HepG2 (cell line): ENCODE measurements at regions not wholly inside any gene's neighbourhood (a gene's known extent, or its start where the extent isn't known, plus 50 kb on each side); places are given as distances from the start of the nearest gene placed in this dataset.

Source experiments
- CTCF ChIP-seq: sonication (generic); formaldehyde crosslinking; IDR thresholded peaks from 2 replicates; pipeline ENCODE4 v1.5.0; 2020; ENCODE audit warnings: mild to moderate bottlenecking, missing genetic modification reagents, moderate library complexity
- JUNB ChIP-seq: sonication (generic); formaldehyde crosslinking; IDR thresholded peaks from 2 replicates; pipeline ENCODE4 v1.8.0; 2022; ENCODE audit warnings: missing genetic modification reagents, mild to moderate bottlenecking, borderline replicate concordance
- NFIC ChIP-seq: IDR thresholded peaks from 2 replicates; pipeline ENCODE4 v1.6.1; 2012; ENCODE audit warnings: mild to moderate bottlenecking, low read length, inconsistent platforms
- NR2F2 ChIP-seq: IDR thresholded peaks from 2 replicates; pipeline ENCODE4 v1.6.1; 2012; ENCODE audit warnings: low read depth, inconsistent platforms, borderline replicate concordance
- ZNF350 ChIP-seq: sonication (generic); formaldehyde crosslinking; IDR thresholded peaks from 2 replicates; pipeline ENCODE4 v1.4.0; 2020; ENCODE audit warnings: mild to moderate bottlenecking, low read depth, missing genetic modification reagents, borderline replicate concordance
- TF ChIP-seq, protein P1 (sequence below), 2 experiments: sonication (generic) in 1 of 2; formaldehyde crosslinking in 1 of 2; IDR thresholded peaks; 2 replicates each; pipeline versions ENCODE4 v1.5.1 to v1.6.1; 2011 to 2020; ENCODE audit warnings: borderline replicate concordance in 1 of 2, low read depth in 1 of 2, low read length in 1 of 2, mild to moderate bottlenecking in 1 of 2, missing genetic modification reagents in 1 of 2, moderate library complexity in 1 of 2
- TF ChIP-seq, protein P2 (sequence below), 2 experiments: IDR thresholded peaks; 2 replicates each; pipeline ENCODE4 v1.6.1; 2011 to 2012; ENCODE audit warnings: low read length in 2 of 2, borderline replicate concordance in 1 of 2, low read depth in 1 of 2, mild to moderate bottlenecking in 1 of 2, moderate library complexity in 1 of 2

DNA sequence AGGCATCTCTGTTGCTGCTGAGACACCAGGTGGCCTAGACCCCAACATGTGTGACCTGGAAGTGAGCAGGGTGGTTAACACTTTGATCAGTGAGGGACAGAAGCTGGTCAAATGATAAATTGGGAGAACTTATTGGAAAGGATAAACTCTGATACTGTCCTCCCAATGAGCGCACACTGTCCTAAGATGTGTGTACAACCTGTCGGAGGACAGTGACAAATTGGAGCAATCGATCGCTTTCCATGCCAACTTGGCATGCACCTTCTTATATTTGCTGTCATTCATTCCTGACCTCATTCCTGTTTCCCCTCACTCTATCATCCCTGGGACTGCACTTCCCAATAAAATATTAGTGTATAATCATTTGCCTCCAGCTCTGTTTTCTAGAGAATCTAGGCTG, 198.7 kb upstream of the PROK2 start:
- TF ChIP-seq NR2F2 (no peak), JUNB (CRISPR knock-in tag) (no peak), ZNF350 (CRISPR knock-in tag) (no peak), NFIC (no peak), CTCF (CRISPR knock-in tag) (no peak)
- TF ChIP-seq, protein P1, sequence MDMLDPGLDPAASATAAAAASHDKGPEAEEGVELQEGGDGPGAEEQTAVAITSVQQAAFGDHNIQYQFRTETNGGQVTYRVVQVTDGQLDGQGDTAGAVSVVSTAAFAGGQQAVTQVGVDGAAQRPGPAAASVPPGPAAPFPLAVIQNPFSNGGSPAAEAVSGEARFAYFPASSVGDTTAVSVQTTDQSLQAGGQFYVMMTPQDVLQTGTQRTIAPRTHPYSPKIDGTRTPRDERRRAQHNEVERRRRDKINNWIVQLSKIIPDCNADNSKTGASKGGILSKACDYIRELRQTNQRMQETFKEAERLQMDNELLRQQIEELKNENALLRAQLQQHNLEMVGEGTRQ (IDR thresholded peaks at IDR 0.05; ENCODE audit: low read depth, low read length) = no peak
- TF ChIP-seq, protein P1 (CRISPR knock-in tag; IDR thresholded peaks at IDR 0.05; ENCODE audit: borderline replicate concordance) = no peak
- TF ChIP-seq, protein P2, sequence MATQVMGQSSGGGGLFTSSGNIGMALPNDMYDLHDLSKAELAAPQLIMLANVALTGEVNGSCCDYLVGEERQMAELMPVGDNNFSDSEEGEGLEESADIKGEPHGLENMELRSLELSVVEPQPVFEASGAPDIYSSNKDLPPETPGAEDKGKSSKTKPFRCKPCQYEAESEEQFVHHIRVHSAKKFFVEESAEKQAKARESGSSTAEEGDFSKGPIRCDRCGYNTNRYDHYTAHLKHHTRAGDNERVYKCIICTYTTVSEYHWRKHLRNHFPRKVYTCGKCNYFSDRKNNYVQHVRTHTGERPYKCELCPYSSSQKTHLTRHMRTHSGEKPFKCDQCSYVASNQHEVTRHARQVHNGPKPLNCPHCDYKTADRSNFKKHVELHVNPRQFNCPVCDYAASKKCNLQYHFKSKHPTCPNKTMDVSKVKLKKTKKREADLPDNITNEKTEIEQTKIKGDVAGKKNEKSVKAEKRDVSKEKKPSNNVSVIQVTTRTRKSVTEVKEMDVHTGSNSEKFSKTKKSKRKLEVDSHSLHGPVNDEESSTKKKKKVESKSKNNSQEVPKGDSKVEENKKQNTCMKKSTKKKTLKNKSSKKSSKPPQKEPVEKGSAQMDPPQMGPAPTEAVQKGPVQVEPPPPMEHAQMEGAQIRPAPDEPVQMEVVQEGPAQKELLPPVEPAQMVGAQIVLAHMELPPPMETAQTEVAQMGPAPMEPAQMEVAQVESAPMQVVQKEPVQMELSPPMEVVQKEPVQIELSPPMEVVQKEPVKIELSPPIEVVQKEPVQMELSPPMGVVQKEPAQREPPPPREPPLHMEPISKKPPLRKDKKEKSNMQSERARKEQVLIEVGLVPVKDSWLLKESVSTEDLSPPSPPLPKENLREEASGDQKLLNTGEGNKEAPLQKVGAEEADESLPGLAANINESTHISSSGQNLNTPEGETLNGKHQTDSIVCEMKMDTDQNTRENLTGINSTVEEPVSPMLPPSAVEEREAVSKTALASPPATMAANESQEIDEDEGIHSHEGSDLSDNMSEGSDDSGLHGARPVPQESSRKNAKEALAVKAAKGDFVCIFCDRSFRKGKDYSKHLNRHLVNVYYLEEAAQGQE (IDR thresholded peaks at IDR 0.05; ENCODE audit: borderline replicate concordance in 1 of 2, low read depth in 1 of 2, low read length in 2 of 2) = no peak
